MCF 10A (cell line): ENCODE measurements at regions not wholly inside any gene's neighbourhood (a gene's known extent, or its start where the extent isn't known, plus 50 kb on each side); places are given as distances from the start of the nearest gene placed in this dataset.

Experiments
- BruUV-seq: library from RNA; stranded (reverse); fragments of 400-500 nt; replicated peaks from 2 replicates; lab custom pipeline; 2021; lab: Mats Ljungman, UMichigan
- CTCF ChIA-PET: fragments of 300-600 bp; sonication (Branson Sonifier 250); formaldehyde crosslinking; extraction: SDS; loops from one replicate; lab custom pipeline; 2021; ENCODE audit warnings: antibody characterized with exemption, inconsistent platforms; lab: Yijun Ruan, JAX
- POLR2A ChIA-PET: fragments of 300-600, 350-650 bp; sonication (Branson Sonifier 250); formaldehyde crosslinking; extraction: SDS; loops from one replicate; lab custom pipeline; 2020; ENCODE audit warnings: antibody characterized with exemption, inconsistent platforms; lab: Yijun Ruan, JAX
- DNase-seq: peaks from one replicate; pipeline ENCODE4 v3.0.0-alpha.2; 2018; ENCODE audit not compliant: unreplicated experiment
- H3K27ac Mint-ChIP-seq: one replicate; pipeline ENCODE4 v1.8.0; 2022; ENCODE audit warnings: mild to moderate bottlenecking, low read depth, mixed read lengths; ENCODE audit not compliant: unreplicated experiment
- H3K27me3 Mint-ChIP-seq: one replicate; pipeline ENCODE4 v1.8.0; 2022; ENCODE audit warnings: mixed read lengths; ENCODE audit not compliant: insufficient read depth, unreplicated experiment
- H3K36me3 Mint-ChIP-seq: one replicate; pipeline ENCODE4 v1.8.0; 2022; ENCODE audit warnings: mild to moderate bottlenecking, moderate library complexity, mixed read lengths; ENCODE audit not compliant: insufficient read depth, unreplicated experiment
- H3K4me1 Mint-ChIP-seq: one replicate; pipeline ENCODE4 v1.8.0; 2022; ENCODE audit warnings: mixed read lengths; ENCODE audit not compliant: insufficient read depth, unreplicated experiment
- H3K4me3 Mint-ChIP-seq: one replicate; pipeline ENCODE4 v1.8.0; 2022; ENCODE audit warnings: mild to moderate bottlenecking, moderate library complexity, mixed read lengths; ENCODE audit not compliant: unreplicated experiment
- H3K9me3 Mint-ChIP-seq: one replicate; pipeline ENCODE4 v1.8.0; 2022; ENCODE audit warnings: mixed read lengths; ENCODE audit not compliant: unreplicated experiment
- CTCF ChIP-seq: fragments of 200-600 bp; IDR thresholded peaks from one replicate; pipeline ENCODE4 v1.8.0; 2022; ENCODE audit warnings: antibody characterized with exemption, mild to moderate bottlenecking; ENCODE audit not compliant: unreplicated experiment
- intact Hi-C: fragments of 100-400 bp; cut with micrococcal nuclease; formaldehyde crosslinking; loops from 2 replicates; pipeline ENCODE4 v1.14.1; 2022

GRCh38 chr12:59383079-59383822 lies 212.6 kb upstream of the SLC16A7 start:
- DNase-seq = peak; percentile 97
- no peak for TF ChIP-seq CTCF
- BruUV-seq = no TSS peak
- intact Hi-C loops = no loop called here
- Mint-ChIP-seq H3K4me1 (peaks cover 20% of the 10 kb centered on the region), H3K27ac (peak overlapping the region; percentile 93), H3K9me3 (no peaks in the 10 kb centered on the region), H3K36me3 (no peaks in the 10 kb centered on the region), H3K4me3 (peak overlapping the region; percentile 63), H3K27me3 (no peaks in the 10 kb centered on the region)
- ChIA-PET POLR2A (interaction anchor here (0.8 to 1.3 kb wide), 5 partner anchors 10 to 214 kb away, joined by 3 to 4 read pairs (median 3); partner anchors contain the start of gene SLC16A7), CTCF (interaction anchor here (0.6 kb wide), 1 partner anchor 11 kb away, joined by 3 read pairs; no protein-coding TSS in a partner anchor)

GRCh38 chr12:59382282-59383078 lies 213.3 kb upstream of the SLC16A7 start:
- CTCF ChIA-PET = interaction anchor here (0.6 kb wide), 1 partner anchor 10 kb away, joined by 3 read pairs; no protein-coding TSS in a partner anchor
- Mint-ChIP-seq H3K9me3 (no peaks in the 10 kb centered on the region), H3K4me3 (peak overlapping the region; percentile 63), H3K27ac (peak overlapping the region; percentile 93), H3K36me3 (no peaks in the 10 kb centered on the region), H3K4me1 (peaks cover 20% of the 10 kb centered on the region), H3K27me3 (no peaks in the 10 kb centered on the region)
- DNase-seq = no peak
- POLR2A ChIA-PET = interaction anchor here (0.5 to 1.3 kb wide), 6 partner anchors 11 to 395 kb away, joined by 3 to 4 read pairs (median 4); partner anchors contain the start of gene SLC16A7
- BruUV-seq = no TSS peak
- intact Hi-C loops = no loop called here
- no peak for TF ChIP-seq CTCF

GRCh38 chr12:59381106-59381505 lies 214.7 kb upstream of the SLC16A7 start:
- Mint-ChIP-seq H3K4me1 (peaks cover 20% of the 10 kb centered on the region), H3K36me3 (no peaks in the 10 kb centered on the region), H3K9me3 (no peaks in the 10 kb centered on the region), H3K27ac (peak overlapping the region; percentile 24), H3K4me3 (no peak overlapping the region), H3K27me3 (no peaks in the 10 kb centered on the region)
- no peak for DNase-seq
- ChIA-PET POLR2A (interaction anchor here (0.7 kb wide), 1 partner anchor 847 kb away, joined by 3 read pairs; no protein-coding TSS in a partner anchor), CTCF (interaction anchor here (0.8 to 1.6 kb wide), 2 partner anchors 23 to 96 kb away, joined by 3 read pairs; no protein-coding TSS in a partner anchor)
- intact Hi-C loops = no loop called here
- TF ChIP-seq CTCF = no peak
- BruUV-seq = no TSS peak

GRCh38 chr12:59375633-59376032 lies 220.2 kb upstream of the SLC16A7 start:
- Mint-ChIP-seq H3K4me3 (no peak overlapping the region), H3K27me3 (no peaks in the 10 kb centered on the region), H3K9me3 (no peaks in the 10 kb centered on the region), H3K36me3 (no peaks in the 10 kb centered on the region), H3K4me1 (no peaks in the 10 kb centered on the region), H3K27ac (no peak overlapping the region)
- peak; percentile 8 for DNase-seq
- no TSS peak for BruUV-seq
- ChIA-PET CTCF (no interaction called here), POLR2A (no interaction called here)
- no peak for TF ChIP-seq CTCF
- intact Hi-C loops = loop anchor here (2.0 kb wide), 1 partner anchor 51 kb away; no protein-coding TSS in a partner anchor
